Spleen (tissue), 11 donors: ENCODE measurements at regions not wholly inside any gene's neighbourhood (a gene's known extent, or its start where the extent isn't known, plus 50 kb on each side); places are given as distances from the start of the nearest gene placed in this dataset.

Experiments
- DNase-seq: peaks from one replicate; pipeline ENCODE4 v3.0.0-alpha.2; 2020
- H3K27ac ChIP-seq, 8 donors: fragments of 200-600 bp; sonication (generic) in 7 of 8; 1 replicate in 4 of 8; 2 replicates in 4 of 8; pipeline versions ENCODE4 v1.5.0 to v1.8.0; 2016 to 2021; ENCODE audit warnings: inconsistent platforms in 4 of 8, mild to moderate bottlenecking in 4 of 8, moderate library complexity in 1 of 8
- H3K27me3 ChIP-seq, 7 donors: fragments of 200-600 bp; sonication (generic) in 6 of 7; replicated peaks in 1 of 7; 1 replicate in 4 of 7; 2 replicates in 3 of 7; pipeline versions ENCODE4 v1.5.0 to v1.8.0; 2016 to 2021; ENCODE audit warnings: inconsistent platforms in 3 of 7, mild to moderate bottlenecking in 1 of 7
- H3K36me3 ChIP-seq, 6 donors: fragments of 200-600 bp; sonication (generic) in 5 of 6; 1 replicate in 4 of 6; 2 replicates in 2 of 6; pipeline versions ENCODE4 v1.5.0 to v1.8.0; 2016 to 2021; ENCODE audit warnings: inconsistent platforms in 2 of 6
- H3K4me1 ChIP-seq, 6 donors: fragments of 200-600 bp; sonication (generic) in 5 of 6; 1 replicate in 3 of 6; 2 replicates in 3 of 6; pipeline versions ENCODE4 v1.5.0 to v1.8.0; 2016 to 2021; ENCODE audit warnings: inconsistent platforms in 3 of 6
- H3K4me3 ChIP-seq, 8 donors: fragments of 200-600 bp; sonication (generic) in 7 of 8; 1 replicate in 4 of 8; 2 replicates in 4 of 8; pipeline versions ENCODE4 v1.5.0 to v1.8.0; 2016 to 2021; ENCODE audit warnings: inconsistent platforms in 4 of 8, mild to moderate bottlenecking in 4 of 8, moderate library complexity in 2 of 8
- H3K9me3 ChIP-seq, 8 donors: fragments of 200-600 bp; sonication (generic) in 7 of 8; 1 replicate in 4 of 8; 2 replicates in 4 of 8; pipeline versions ENCODE4 v1.5.0 to v1.8.0; 2016 to 2021; ENCODE audit warnings: inconsistent platforms in 4 of 8
- POLR2A ChIP-seq, 3 donors: fragments of 450-650 bp; IDR thresholded peaks; one replicate each; pipeline ENCODE4 v1.5.1; 2017; ENCODE audit warnings: antibody characterized with exemption in 3 of 3, mild to moderate bottlenecking in 1 of 3
- POLR2AphosphoS5 ChIP-seq, 3 donors: sonication (generic); formaldehyde crosslinking; IDR thresholded peaks; one replicate each; pipeline ENCODE4 v1.5.1; 2017; ENCODE audit warnings: antibody characterized with exemption in 3 of 3
- WGBS, 5 donors: extraction: QIAGEN DNeasy Blood & Tissue Kit in 3 of 5; methylation state at CpG; one replicate each; pipeline versions ENCODE4 v1.1.5 to v1.1.7; 2013 to 2018; 5-methylcytosine and 5-hydroxymethylcytosine counted together
- intact Hi-C: fragments of 100-400 bp; cut with DNase I; formaldehyde crosslinking; loops from one replicate; pipeline ENCODE4 v1.15.0; 2023; ENCODE audit warnings: low total_unique reads
- TF ChIP-seq, protein P1 (sequence below), 11 experiments: fragments of 200-600 bp in 7 of 11; fragments of 450-650 bp in 4 of 11; sonication (generic) in 4 of 11; IDR thresholded peaks in 8 of 11; conservative IDR thresholded peaks in 3 of 11; 1 replicate in 7 of 11; 2 replicates in 4 of 11; pipeline versions ENCODE4 v1.4.0 to v1.8.0; 2016 to 2021; ENCODE audit warnings: antibody characterized with exemption in 11 of 11, inconsistent platforms in 4 of 11, mild to moderate bottlenecking in 1 of 11
- donor health status: healthy with polysubstance abuse.
- donor health status: DM: no; HTN: no; CAD: no; lungs with moderate emphysema.
- donor health status: DM: no; HTN: no; CAD: no.
- donor health status: Bipolar disorder and iron deficiency.
- donor health status: healthy.
- donor health status: DM: no; HTN: no; CAD: no.
- donor health status: DM: yes; HTN: yes; CAD: no.

DNA sequence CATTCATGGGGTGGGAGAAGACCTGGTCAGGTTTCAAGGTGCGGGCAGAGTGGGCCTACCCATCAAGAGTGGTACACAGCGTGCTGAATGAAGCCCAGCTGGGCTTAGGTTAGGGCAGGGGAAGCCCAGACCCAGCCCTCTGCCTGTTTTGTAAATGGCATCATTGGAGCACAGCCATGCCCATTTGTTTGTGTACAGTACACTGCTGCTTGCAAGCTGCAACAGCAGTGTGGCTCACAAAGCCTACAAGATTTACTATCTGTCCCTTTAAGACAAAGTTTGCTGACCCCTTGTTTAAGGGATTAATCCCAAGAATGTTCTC lies 230.1 kb upstream of the TNRC6C start:
- TF ChIP-seq, protein P1, sequence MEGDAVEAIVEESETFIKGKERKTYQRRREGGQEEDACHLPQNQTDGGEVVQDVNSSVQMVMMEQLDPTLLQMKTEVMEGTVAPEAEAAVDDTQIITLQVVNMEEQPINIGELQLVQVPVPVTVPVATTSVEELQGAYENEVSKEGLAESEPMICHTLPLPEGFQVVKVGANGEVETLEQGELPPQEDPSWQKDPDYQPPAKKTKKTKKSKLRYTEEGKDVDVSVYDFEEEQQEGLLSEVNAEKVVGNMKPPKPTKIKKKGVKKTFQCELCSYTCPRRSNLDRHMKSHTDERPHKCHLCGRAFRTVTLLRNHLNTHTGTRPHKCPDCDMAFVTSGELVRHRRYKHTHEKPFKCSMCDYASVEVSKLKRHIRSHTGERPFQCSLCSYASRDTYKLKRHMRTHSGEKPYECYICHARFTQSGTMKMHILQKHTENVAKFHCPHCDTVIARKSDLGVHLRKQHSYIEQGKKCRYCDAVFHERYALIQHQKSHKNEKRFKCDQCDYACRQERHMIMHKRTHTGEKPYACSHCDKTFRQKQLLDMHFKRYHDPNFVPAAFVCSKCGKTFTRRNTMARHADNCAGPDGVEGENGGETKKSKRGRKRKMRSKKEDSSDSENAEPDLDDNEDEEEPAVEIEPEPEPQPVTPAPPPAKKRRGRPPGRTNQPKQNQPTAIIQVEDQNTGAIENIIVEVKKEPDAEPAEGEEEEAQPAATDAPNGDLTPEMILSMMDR (IDR thresholded peaks at IDR 0.05 in 8 of 11, conservative IDR thresholded peaks at IDR 0.05 in 3 of 11), result no peak
- no peak for TF ChIP-seq POLR2AphosphoS5 (IDR thresholded peaks at IDR 0.05)
- TF ChIP-seq POLR2A (IDR thresholded peaks at IDR 0.05), result no peak
- Histone ChIP-seq H3K4me1 (no peaks in the 10 kb centered on the region), H3K27ac (no peak overlapping the region), H3K27me3 (peaks cover 0 to 30% (median under 1%) of the 10 kb centered on the region in 7 donors), H3K36me3 (no peaks in the 10 kb centered on the region), H3K9me3 (peaks cover 0 to 27% (median 14%) of the 10 kb centered on the region in 8 donors), H3K4me3 (no peak overlapping the region)
- WGBS, 5 donors, result 89 to 100% (median 98%) methylated on average over 2 of the region's 2 CpGs
- intact Hi-C loops, result no loop called here
- no peak for DNase-seq

DNA sequence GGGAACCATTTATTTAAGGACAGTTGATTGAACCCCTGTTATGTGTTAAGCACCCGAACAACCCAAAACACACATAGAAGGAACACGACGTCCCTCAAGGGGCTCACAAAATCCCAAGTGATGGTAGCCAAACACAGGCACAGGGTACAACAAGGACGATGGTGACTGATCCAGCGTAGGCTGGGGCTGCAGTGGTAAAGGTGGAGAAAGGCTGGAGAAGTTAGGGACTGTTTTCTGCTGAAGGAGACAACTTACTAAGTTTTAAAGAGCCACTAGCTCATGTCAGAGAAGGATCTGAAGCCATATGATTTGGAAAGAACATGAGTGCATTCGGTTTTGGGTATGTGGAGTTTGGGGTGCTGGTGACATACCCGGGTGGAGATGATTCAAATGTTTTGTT lies 229.6 kb upstream of the TNRC6C start:
- DNase-seq, result no peak
- Histone ChIP-seq H3K27me3 (peaks cover 0 to 35% (median 4%) of the 10 kb centered on the region in 7 donors), H3K9me3 (peaks cover 0 to 31% (median 18%) of the 10 kb centered on the region in 8 donors), H3K4me1 (peaks cover 0 to under 1% (median 0%) of the 10 kb centered on the region in 6 donors), H3K36me3 (no peaks in the 10 kb centered on the region), H3K27ac (no peak overlapping the region), H3K4me3 (no peak overlapping the region)
- 84 to 90% (median 88%) methylated on average over 7 of the region's 7 CpGs for WGBS, 5 donors
- intact Hi-C loops, result no loop called here
- TF ChIP-seq, protein P1 (IDR thresholded peaks at IDR 0.05 in 8 of 11, conservative IDR thresholded peaks at IDR 0.05 in 3 of 11), result no peak
- no peak for TF ChIP-seq POLR2A (IDR thresholded peaks at IDR 0.05)
- TF ChIP-seq POLR2AphosphoS5 (IDR thresholded peaks at IDR 0.05), result no peak

DNA sequence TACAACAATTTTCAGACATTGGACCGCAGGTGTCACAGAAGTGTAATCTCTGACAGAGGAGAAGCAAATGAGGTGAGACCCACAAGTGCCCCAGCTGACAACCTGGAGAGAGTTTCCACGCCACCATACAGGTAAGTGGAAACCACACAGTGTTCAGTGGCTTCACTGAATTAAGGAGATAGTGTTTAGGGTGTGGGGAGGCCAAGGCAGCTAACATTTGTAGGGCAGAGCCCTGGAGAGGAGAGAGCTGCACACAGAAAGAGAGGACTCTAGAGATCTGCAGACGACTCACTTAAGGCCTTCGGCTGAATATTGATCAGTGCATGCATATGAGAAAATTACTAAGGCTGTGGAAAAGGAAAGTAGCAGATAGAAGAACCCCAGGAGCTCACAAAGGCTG lies 228.9 kb upstream of the TNRC6C start:
- TF ChIP-seq, protein P1 (IDR thresholded peaks at IDR 0.05 in 8 of 11, conservative IDR thresholded peaks at IDR 0.05 in 3 of 11), result no peak
- peaks cover 0 to 8% (median 2%) of the 10 kb centered on the region in 6 donors for H3K4me1 ChIP-seq
- H3K9me3 ChIP-seq, result peaks cover 0 to 31% (median 18%) of the 10 kb centered on the region in 8 donors
- 72 to 92% (median 88%) methylated on average over 4 of the region's 4 CpGs for WGBS, 5 donors
- no peak overlapping the region for H3K4me3 ChIP-seq
- peaks cover 0 to 41% (median 12%) of the 10 kb centered on the region in 7 donors for H3K27me3 ChIP-seq
- intact Hi-C loops, result no loop called here
- H3K27ac ChIP-seq, result no peak overlapping the region
- no peaks in the 10 kb centered on the region for H3K36me3 ChIP-seq
- no peak for DNase-seq

DNA sequence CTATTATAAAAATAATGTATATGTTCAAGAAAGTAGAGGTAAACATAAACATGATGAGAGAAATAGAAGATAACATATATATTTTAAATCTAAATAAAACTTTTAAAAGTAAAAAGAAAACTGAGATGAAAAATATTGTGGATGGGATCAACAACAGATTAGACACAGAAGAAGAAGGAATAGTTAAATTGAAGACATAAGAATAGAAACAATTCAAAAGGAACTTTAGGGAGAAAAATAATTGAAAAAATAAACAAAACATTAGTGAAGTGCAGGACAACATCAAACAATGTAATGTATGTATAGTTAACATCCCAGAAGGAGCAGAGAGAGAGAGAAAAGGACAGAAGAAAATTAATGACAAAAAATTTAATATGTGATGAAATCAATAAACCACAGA lies 228.1 kb upstream of the TNRC6C start:
- TF ChIP-seq POLR2A (IDR thresholded peaks at IDR 0.05) (no peak), POLR2AphosphoS5 (IDR thresholded peaks at IDR 0.05) (no peak)
- TF ChIP-seq, protein P1 (IDR thresholded peaks at IDR 0.05 in 8 of 11, conservative IDR thresholded peaks at IDR 0.05 in 3 of 11), result no peak
- intact Hi-C loops, result no loop called here
- H3K9me3 ChIP-seq, result peaks cover 0 to 31% (median 18%) of the 10 kb centered on the region in 8 donors

More for the DNA sequence above, 228.1 kb upstream of the TNRC6C start:
- H3K4me3 ChIP-seq, result no peak overlapping the region
- peaks cover 0 to 16% (median 6%) of the 10 kb centered on the region in 6 donors for H3K4me1 ChIP-seq
- DNase-seq, result no peak
- H3K27me3 ChIP-seq, result peaks cover 0 to 41% (median 20%) of the 10 kb centered on the region in 7 donors
- no peaks in the 10 kb centered on the region for H3K36me3 ChIP-seq
- no peak overlapping the region for H3K27ac ChIP-seq
